ENCODE measurements at regions not wholly inside any gene's neighbourhood (a gene's known extent, or its start where the extent isn't known, plus 50 kb on each side); places are given as distances from the start of the nearest gene placed in this dataset.
"Not testable (repeated sequence)": the region's sequence is repeated elsewhere in the genome, so short reads cannot be mapped to it uniquely, and the experiment has no call there.

- Mint-ChIP-seq H3K9me3 (peaks cover 1 to 14% (median 9%) of the 10 kb centered on the region in 7 donors), H3K27ac (peak overlapping the region in 1 of 6 donors; percentile 74)
- not testable (repeated sequence) for DNase-seq; H3K4me1 Mint-ChIP-seq; H3K4me3 Mint-ChIP-seq; H3K27me3 Mint-ChIP-seq; H3K36me3 Mint-ChIP-seq; ATAC-seq (ENCODE audit: low read depth in 2 of 2)
Measured at GRCh38 chr9:26214713-26215444, 536.6 kb upstream of the TUSC1 start.

GRCh38 chr9:26210338-26210851, 532.2 kb upstream of the TUSC1 start:
- ATAC-seq (ENCODE audit: low read depth in 2 of 2) (no peak), DNase-seq (no peak)
- Mint-ChIP-seq H3K4me1 (no peaks in the 10 kb centered on the region), H3K36me3 (no peaks in the 10 kb centered on the region), H3K27ac (no peak overlapping the region), H3K4me3 (no peak overlapping the region), H3K9me3 (peaks cover 0 to 9% (median 5%) of the 10 kb centered on the region in 7 donors), H3K27me3 (no peaks in the 10 kb centered on the region)

DNA sequence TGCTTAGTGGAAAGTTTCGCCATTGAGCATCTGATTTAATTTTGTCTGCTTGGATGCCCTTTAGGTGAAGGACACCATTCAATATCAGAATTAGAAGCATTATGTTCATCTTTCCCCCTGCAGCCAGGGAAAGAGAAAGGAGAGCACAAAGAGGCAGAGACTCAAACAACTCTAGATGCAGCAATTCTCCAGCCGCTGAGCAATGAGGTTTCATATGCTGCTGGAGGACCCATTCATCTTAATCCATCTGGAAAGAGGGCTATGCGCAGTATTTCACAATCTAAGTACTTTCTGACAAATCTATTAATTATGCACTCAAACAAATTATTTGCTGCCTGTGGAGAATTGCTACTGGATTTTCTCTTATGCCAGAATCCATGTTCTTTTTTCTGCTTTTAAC, 527.0 kb upstream of the TUSC1 start:
- Mint-ChIP-seq H3K4me3 (no peak overlapping the region), H3K27me3 (no peaks in the 10 kb centered on the region), H3K27ac (no peak overlapping the region), H3K4me1 (no peaks in the 10 kb centered on the region), H3K9me3 (peaks cover 0 to 4% (median 0%) of the 10 kb centered on the region in 7 donors), H3K36me3 (no peaks in the 10 kb centered on the region)
- no peak for DNase-seq
- ATAC-seq (ENCODE audit: low read depth in 2 of 2) = no peak

DNA sequence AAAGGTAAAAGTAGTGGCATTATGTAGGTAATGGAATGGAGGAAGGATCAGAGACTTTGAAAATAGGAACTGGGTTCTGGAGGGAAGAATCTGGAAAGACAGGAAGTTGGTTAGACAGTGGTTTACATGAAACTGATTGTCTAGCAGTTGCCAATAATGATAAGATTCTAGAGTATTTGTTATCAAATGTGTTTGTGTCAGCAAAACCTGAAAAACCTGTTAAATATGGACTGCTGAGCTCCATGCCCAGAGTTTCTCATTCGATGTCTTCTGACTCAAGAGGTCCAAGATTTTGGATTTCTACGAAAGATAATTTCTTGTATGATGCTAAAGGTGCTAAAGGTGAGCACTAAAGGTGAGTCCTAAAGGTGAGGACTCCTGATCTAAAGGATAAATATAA, 515.0 kb upstream of the TUSC1 start:
- Mint-ChIP-seq H3K36me3 (no peaks in the 10 kb centered on the region), H3K9me3 (peaks cover 7 to 42% (median 15%) of the 10 kb centered on the region in 7 donors), H3K4me3 (no peak overlapping the region), H3K27me3 (no peaks in the 10 kb centered on the region), H3K4me1 (no peaks in the 10 kb centered on the region), H3K27ac (no peak overlapping the region)
- ATAC-seq (ENCODE audit: low read depth in 2 of 2) (no peak), DNase-seq (no peak)

- H3K27ac Mint-ChIP-seq = no peak overlapping the region
- H3K9me3 Mint-ChIP-seq = peaks cover 8 to 42% (median 15%) of the 10 kb centered on the region in 7 donors
- ATAC-seq (ENCODE audit: low read depth in 2 of 2) = no peak
Measured at GRCh38 chr9:26191711-26192110, 513.5 kb upstream of the TUSC1 start.

DNA sequence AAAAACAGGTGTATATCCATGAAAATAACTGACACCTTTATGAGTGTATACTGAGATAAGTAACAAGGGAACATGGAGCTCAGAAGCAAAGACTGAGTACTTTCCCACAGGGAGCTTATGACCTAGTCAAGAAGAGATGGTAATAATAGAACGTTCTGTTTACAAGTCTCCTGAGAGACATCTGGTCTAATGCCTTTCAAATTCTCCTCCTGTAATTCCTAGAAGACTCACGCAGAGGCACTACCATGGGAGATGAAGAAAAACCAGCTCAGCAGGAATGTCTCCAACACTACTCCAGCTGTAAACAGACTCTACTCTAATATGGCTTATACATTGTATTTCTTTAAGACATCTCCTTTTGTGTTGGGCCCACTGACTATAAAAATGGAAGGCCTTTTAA, 503.6 kb upstream of the TUSC1 start:
- Mint-ChIP-seq H3K9me3 (peaks cover 0 to 5% (median 2%) of the 10 kb centered on the region in 7 donors), H3K27me3 (no peaks in the 10 kb centered on the region), H3K27ac (no peak overlapping the region), H3K36me3 (no peaks in the 10 kb centered on the region), H3K4me1 (no peaks in the 10 kb centered on the region), H3K4me3 (no peak overlapping the region)
- ATAC-seq (ENCODE audit: low read depth in 2 of 2) (no peak), DNase-seq (no peak)

More at GRCh38 chr9:26191711-26192110, 513.5 kb upstream of the TUSC1 start:
- Mint-ChIP-seq H3K4me3 (no peak overlapping the region), H3K36me3 (no peaks in the 10 kb centered on the region), H3K27me3 (no peaks in the 10 kb centered on the region), H3K4me1 (no peaks in the 10 kb centered on the region)
- DNase-seq = no peak

DNA sequence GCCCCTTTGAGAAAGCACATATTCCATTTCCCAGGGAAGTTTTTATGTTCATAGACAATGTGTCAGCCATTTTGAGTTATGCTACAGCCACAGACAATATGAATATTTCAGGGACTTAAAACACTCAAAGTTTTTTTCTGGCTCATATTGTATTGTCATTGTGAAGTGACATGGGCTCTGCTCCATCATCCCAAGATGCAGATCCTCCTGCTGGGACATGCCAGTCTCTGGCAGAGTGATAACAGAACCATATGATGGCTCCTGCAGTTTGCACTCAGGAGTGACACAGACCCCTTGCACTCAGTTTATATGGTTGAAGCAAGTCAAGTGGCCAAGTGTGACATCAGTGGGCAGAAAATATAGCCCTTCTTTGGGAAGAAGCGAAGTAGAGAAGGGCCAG, 498.4 kb upstream of the TUSC1 start:
- Mint-ChIP-seq H3K9me3 (peaks cover 0 to 5% (median 0%) of the 10 kb centered on the region in 7 donors), H3K27ac (no peak overlapping the region), H3K36me3 (no peaks in the 10 kb centered on the region), H3K4me3 (no peak overlapping the region), H3K27me3 (no peaks in the 10 kb centered on the region), H3K4me1 (no peaks in the 10 kb centered on the region)
- DNase-seq (no peak), ATAC-seq (ENCODE audit: low read depth in 2 of 2) (no peak)

DNA sequence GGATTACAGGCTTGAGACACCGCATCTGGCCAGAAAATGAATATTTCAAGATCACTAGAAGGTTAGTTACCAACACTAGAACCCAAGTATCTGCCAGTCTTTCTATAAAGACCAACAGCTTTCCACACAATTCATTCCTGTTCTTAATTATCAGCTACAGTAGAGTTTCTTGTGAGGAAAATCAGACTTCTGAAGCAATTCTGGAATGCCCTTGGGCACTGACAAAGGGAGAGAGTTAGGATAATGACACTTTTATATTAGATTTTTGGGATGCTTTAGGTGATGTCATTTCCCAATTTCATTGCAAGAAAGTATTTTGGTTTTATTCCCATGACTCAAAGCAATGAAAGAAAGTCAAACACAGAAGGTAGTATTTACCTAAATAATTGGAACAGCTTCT, 497.0 kb upstream of the TUSC1 start:
- peaks cover 0 to 5% (median 0%) of the 10 kb centered on the region in 7 donors for H3K9me3 Mint-ChIP-seq
- H3K36me3 Mint-ChIP-seq = no peaks in the 10 kb centered on the region
- no peaks in the 10 kb centered on the region for H3K27me3 Mint-ChIP-seq
- no peak overlapping the region for H3K27ac Mint-ChIP-seq
- DNase-seq = no peak
- ATAC-seq (ENCODE audit: low read depth in 2 of 2) = no peak
- no peaks in the 10 kb centered on the region for H3K4me1 Mint-ChIP-seq
- H3K4me3 Mint-ChIP-seq = no peak overlapping the region

- ATAC-seq (ENCODE audit: low read depth in 2 of 2) (no peak), DNase-seq (no peak)
- no peak overlapping the region for H3K27ac Mint-ChIP-seq
- no peaks in the 10 kb centered on the region for H3K27me3 Mint-ChIP-seq
- H3K36me3 Mint-ChIP-seq = no peaks in the 10 kb centered on the region
- H3K4me3 Mint-ChIP-seq = no peak overlapping the region
- no peaks in the 10 kb centered on the region for H3K4me1 Mint-ChIP-seq
- H3K9me3 Mint-ChIP-seq = peaks cover 0 to 6% (median under 1%) of the 10 kb centered on the region in 7 donors
Measured at GRCh38 chr9:26172301-26172700, 494.1 kb upstream of the TUSC1 start.

DNA sequence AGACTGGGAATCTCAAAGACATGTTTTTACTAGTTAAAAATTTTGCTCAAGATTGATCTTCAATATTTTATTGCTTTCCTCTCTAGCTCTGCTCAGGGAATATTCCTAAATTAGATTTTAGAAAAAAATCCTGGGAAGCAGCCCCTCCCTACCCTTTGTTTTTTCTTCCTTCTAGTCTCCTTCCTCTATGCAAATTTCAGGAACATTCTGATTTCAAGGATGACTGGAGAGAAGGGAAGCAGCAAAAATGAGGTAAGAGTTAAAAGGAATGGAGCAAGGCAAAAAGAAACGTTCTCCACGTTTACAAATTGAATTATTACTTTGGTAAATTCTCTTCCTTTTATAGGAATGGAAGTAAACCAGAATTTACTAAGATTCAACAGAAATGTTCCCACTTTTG, 493.4 kb upstream of the TUSC1 start:
- H3K4me3 Mint-ChIP-seq = no peak overlapping the region
- H3K27ac Mint-ChIP-seq = no peak overlapping the region
- no peak for ATAC-seq (ENCODE audit: low read depth in 2 of 2)
- H3K36me3 Mint-ChIP-seq = no peaks in the 10 kb centered on the region
- H3K4me1 Mint-ChIP-seq = no peaks in the 10 kb centered on the region
- H3K27me3 Mint-ChIP-seq = no peaks in the 10 kb centered on the region
- H3K9me3 Mint-ChIP-seq = peaks cover 0 to 6% (median 0%) of the 10 kb centered on the region in 7 donors
- no peak for DNase-seq

- ATAC-seq (ENCODE audit: low read depth in 2 of 2) (no peak), DNase-seq (no peak)
- no peak overlapping the region for H3K4me3 Mint-ChIP-seq
- no peak overlapping the region for H3K27ac Mint-ChIP-seq
- H3K27me3 Mint-ChIP-seq = no peaks in the 10 kb centered on the region
- peaks cover 0 to 6% (median 0%) of the 10 kb centered on the region in 7 donors for H3K9me3 Mint-ChIP-seq
- no peaks in the 10 kb centered on the region for H3K36me3 Mint-ChIP-seq
- H3K4me1 Mint-ChIP-seq = no peaks in the 10 kb centered on the region
Measured at GRCh38 chr9:26170190-26170589, 491.9 kb upstream of the TUSC1 start.

- Mint-ChIP-seq H3K9me3 (peaks cover 0 to 6% (median 0%) of the 10 kb centered on the region in 7 donors), H3K4me3 (no peak overlapping the region), H3K27me3 (no peaks in the 10 kb centered on the region), H3K27ac (no peak overlapping the region), H3K36me3 (no peaks in the 10 kb centered on the region), H3K4me1 (no peaks in the 10 kb centered on the region)
- DNase-seq = no peak
- no peak for ATAC-seq (ENCODE audit: low read depth in 2 of 2)
Measured at GRCh38 chr9:26169708-26170107, 491.5 kb upstream of the TUSC1 start.

- H3K4me3 Mint-ChIP-seq = no peak overlapping the region
- no peaks in the 10 kb centered on the region for H3K27me3 Mint-ChIP-seq
Measured at GRCh38 chr9:26166537-26166936, 488.3 kb upstream of the TUSC1 start.

DNA sequence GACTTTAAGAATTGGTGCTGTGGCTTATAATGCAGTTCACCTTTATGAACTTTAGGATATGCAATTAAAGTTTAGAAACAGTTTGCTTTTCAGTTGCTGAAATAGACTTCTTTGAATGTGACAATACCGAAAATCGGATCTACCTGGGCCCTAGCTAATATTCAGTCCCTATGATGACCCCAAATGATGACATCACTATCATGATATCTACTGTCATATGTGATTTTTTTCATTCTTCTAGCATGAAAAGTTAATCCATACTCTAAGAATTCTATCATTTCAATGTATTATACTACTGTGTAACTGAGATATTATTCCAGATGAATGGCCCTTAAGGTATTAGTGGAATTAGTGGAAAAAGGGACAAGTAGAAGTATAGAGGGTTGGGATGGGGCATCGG, 487.2 kb upstream of the TUSC1 start:
- ATAC-seq (ENCODE audit: low read depth in 2 of 2) (no peak), DNase-seq (no peak)
- Mint-ChIP-seq H3K27me3 (no peaks in the 10 kb centered on the region), H3K4me1 (no peaks in the 10 kb centered on the region), H3K9me3 (peaks cover 0 to 6% (median 2%) of the 10 kb centered on the region in 7 donors), H3K36me3 (no peaks in the 10 kb centered on the region), H3K27ac (no peak overlapping the region), H3K4me3 (no peak overlapping the region)

More at GRCh38 chr9:26166537-26166936, 488.3 kb upstream of the TUSC1 start:
- ATAC-seq (ENCODE audit: low read depth in 2 of 2) = no peak
- Mint-ChIP-seq H3K9me3 (peaks cover 0 to 6% (median 0%) of the 10 kb centered on the region in 7 donors), H3K36me3 (no peaks in the 10 kb centered on the region), H3K27ac (no peak overlapping the region), H3K4me1 (no peaks in the 10 kb centered on the region)
- DNase-seq = no peak
